HFFc6 (cell line): ENCODE measurements at regions not wholly inside any gene's neighbourhood (a gene's known extent, or its start where the extent isn't known, plus 50 kb on each side); places are given as distances from the start of the nearest gene placed in this dataset.

Experiments used
- DNase-seq: peaks from one replicate; pipeline ENCODE4 v3.0.0-alpha.2; 2018
- H3K27ac Mint-ChIP-seq: 2 replicates; pipeline ENCODE4 v1.8.0; 2020; ENCODE audit warnings: mild to moderate bottlenecking, mixed read lengths
- H3K27me3 Mint-ChIP-seq: 2 replicates; pipeline ENCODE4 v1.8.0; 2021; ENCODE audit warnings: mild to moderate bottlenecking, moderate library complexity, mixed read lengths; ENCODE audit not compliant: insufficient read depth
- H3K36me3 Mint-ChIP-seq: 2 replicates; pipeline ENCODE4 v1.8.0; 2021; ENCODE audit warnings: low read depth, mixed read lengths
- H3K4me1 Mint-ChIP-seq: 2 replicates; pipeline ENCODE4 v1.8.0; 2020; ENCODE audit warnings: low read depth, mixed read lengths
- H3K4me3 Mint-ChIP-seq: 2 replicates; pipeline ENCODE4 v1.8.0; 2020; ENCODE audit warnings: mild to moderate bottlenecking, moderate library complexity, mixed read lengths
- H3K9me3 Mint-ChIP-seq: 2 replicates; pipeline ENCODE4 v1.8.0; 2020; ENCODE audit warnings: mild to moderate bottlenecking, mixed read lengths
- CTCF ChIP-seq: fragments of 200-600 bp; sonication (generic); IDR thresholded peaks from 2 replicates; pipeline ENCODE4 v1.5.0; 2021; ENCODE audit warnings: antibody characterized with exemption, mild to moderate bottlenecking

- H3K4me3 Mint-ChIP-seq = no peak overlapping the region
- no peak for TF ChIP-seq CTCF
Measured at GRCh38 chr7:20514364-20514763, 101.1 kb upstream of the ABCB5 start.

GRCh38 chr7:20519645-20520044 lies 95.8 kb upstream of the ABCB5 start:
- no peaks in the 10 kb centered on the region for H3K27me3 Mint-ChIP-seq
- no peaks in the 10 kb centered on the region for H3K4me1 Mint-ChIP-seq
- H3K36me3 Mint-ChIP-seq = no peaks in the 10 kb centered on the region
- H3K9me3 Mint-ChIP-seq = peaks cover 22% of the 10 kb centered on the region
- no peak for TF ChIP-seq CTCF
- H3K4me3 Mint-ChIP-seq = no peak overlapping the region
- H3K27ac Mint-ChIP-seq = no peak overlapping the region
- DNase-seq = no peak

More at GRCh38 chr7:20514364-20514763, 101.1 kb upstream of the ABCB5 start:
- Mint-ChIP-seq H3K36me3 (no peaks in the 10 kb centered on the region), H3K27ac (no peak overlapping the region), H3K27me3 (no peaks in the 10 kb centered on the region; the same call in 1 of the 2 replicates), H3K9me3 (peaks cover 24% of the 10 kb centered on the region), H3K4me1 (no peaks in the 10 kb centered on the region)
- no peak for DNase-seq

- H3K36me3 Mint-ChIP-seq = no peaks in the 10 kb centered on the region
- H3K27me3 Mint-ChIP-seq = no peaks in the 10 kb centered on the region
- no peaks in the 10 kb centered on the region for H3K4me1 Mint-ChIP-seq
- H3K9me3 Mint-ChIP-seq = peaks cover 22% of the 10 kb centered on the region
- H3K27ac Mint-ChIP-seq = no peak overlapping the region
- DNase-seq = no peak
- no peak overlapping the region for H3K4me3 Mint-ChIP-seq
- no peak for TF ChIP-seq CTCF
Measured at GRCh38 chr7:20520530-20520929, 94.9 kb upstream of the ABCB5 start.

GRCh38 chr7:20521243-20521642 lies 94.2 kb upstream of the ABCB5 start:
- Mint-ChIP-seq H3K27me3 (no peaks in the 10 kb centered on the region), H3K4me3 (no peak overlapping the region), H3K27ac (no peak overlapping the region), H3K9me3 (peaks cover 22% of the 10 kb centered on the region), H3K4me1 (no peaks in the 10 kb centered on the region), H3K36me3 (no peaks in the 10 kb centered on the region)
- DNase-seq = no peak
- no peak for TF ChIP-seq CTCF

GRCh38 chr7:20529260-20529659 lies 86.2 kb upstream of the ABCB5 start:
- Mint-ChIP-seq H3K27me3 (no peaks in the 10 kb centered on the region), H3K9me3 (peaks cover 18% of the 10 kb centered on the region), H3K4me1 (no peaks in the 10 kb centered on the region), H3K4me3 (no peak overlapping the region), H3K27ac (no peak overlapping the region), H3K36me3 (no peaks in the 10 kb centered on the region)
- no peak for DNase-seq
- TF ChIP-seq CTCF = no peak

- H3K27ac Mint-ChIP-seq = no peak overlapping the region
- TF ChIP-seq CTCF = no peak
- H3K4me3 Mint-ChIP-seq = no peak overlapping the region
- no peak for DNase-seq
- no peaks in the 10 kb centered on the region for H3K27me3 Mint-ChIP-seq
- no peaks in the 10 kb centered on the region for H3K4me1 Mint-ChIP-seq
- peaks cover 25% of the 10 kb centered on the region for H3K9me3 Mint-ChIP-seq
- H3K36me3 Mint-ChIP-seq = no peaks in the 10 kb centered on the region
Measured at GRCh38 chr7:20532890-20533289, 82.6 kb upstream of the ABCB5 start.
